Right renal cortex interstitium (tissue), 3 donors: ENCODE measurements at regions not wholly inside any gene's neighbourhood (a gene's known extent, or its start where the extent isn't known, plus 50 kb on each side); places are given as distances from the start of the nearest gene placed in this dataset.

Experiments used
- DNase-seq, 3 donors: peaks; one replicate each; pipeline ENCODE4 v3.0.0-alpha.2; 2013; ENCODE audit warnings: low read depth in 3 of 3, low spot score in 2 of 3

- no peak for DNase-seq
These were observed 383.4 kb downstream of the VRK1 start for GRCh38 chr14:97180304-97181200.

- DNase-seq: no peak
These were observed 388.0 kb downstream of the VRK1 start for GRCh38 chr14:97185186-97185585.

- no peak for DNase-seq
These were observed 390.7 kb downstream of the VRK1 start for GRCh38 chr14:97187916-97188315.

- no peak for DNase-seq
These were observed 399.2 kb downstream of the VRK1 start for GRCh38 chr14:97196336-97196735.

- DNase-seq: no peak
These were observed 401.6 kb downstream of the VRK1 start for GRCh38 chr14:97198813-97199212.

- no peak for DNase-seq
These were observed 403.1 kb downstream of the VRK1 start for GRCh38 chr14:97200245-97200644.

GRCh38 chr14:97206916-97207315 lies 409.7 kb downstream of the VRK1 start:
- DNase-seq: no peak

GRCh38 chr14:97210202-97210601 lies 413.0 kb downstream of the VRK1 start:
- DNase-seq: no peak

- DNase-seq: no peak
These were observed 415.2 kb downstream of the VRK1 start for GRCh38 chr14:97212399-97212798.

GRCh38 chr14:97213720-97214119 lies 416.5 kb downstream of the VRK1 start:
- DNase-seq: no peak

- DNase-seq: no peak
These were observed 418.2 kb downstream of the VRK1 start for GRCh38 chr14:97215263-97215969.

GRCh38 chr14:97217111-97217885 lies 420.1 kb downstream of the VRK1 start:
- DNase-seq: no peak

GRCh38 chr14:97218274-97218673 lies 421.1 kb downstream of the VRK1 start:
- DNase-seq: no peak

GRCh38 chr14:97218691-97219430 lies 421.7 kb downstream of the VRK1 start:
- DNase-seq: no peak

- DNase-seq: no peak
These were observed 422.3 kb downstream of the VRK1 start for GRCh38 chr14:97219431-97220017.

GRCh38 chr14:97221572-97222285 lies 424.5 kb downstream of the VRK1 start:
- DNase-seq: no peak

GRCh38 chr14:97224016-97224415 lies 426.8 kb downstream of the VRK1 start:
- no peak for DNase-seq

GRCh38 chr14:97230051-97230450 lies 432.9 kb downstream of the VRK1 start:
- DNase-seq: no peak

GRCh38 chr14:97233319-97233985 lies 436.3 kb downstream of the VRK1 start:
- DNase-seq: no peak
